ENCODE measurements at regions not wholly inside any gene's neighbourhood (a gene's known extent, or its start where the extent isn't known, plus 50 kb on each side); places are given as distances from the start of the nearest gene placed in this dataset.

DNA sequence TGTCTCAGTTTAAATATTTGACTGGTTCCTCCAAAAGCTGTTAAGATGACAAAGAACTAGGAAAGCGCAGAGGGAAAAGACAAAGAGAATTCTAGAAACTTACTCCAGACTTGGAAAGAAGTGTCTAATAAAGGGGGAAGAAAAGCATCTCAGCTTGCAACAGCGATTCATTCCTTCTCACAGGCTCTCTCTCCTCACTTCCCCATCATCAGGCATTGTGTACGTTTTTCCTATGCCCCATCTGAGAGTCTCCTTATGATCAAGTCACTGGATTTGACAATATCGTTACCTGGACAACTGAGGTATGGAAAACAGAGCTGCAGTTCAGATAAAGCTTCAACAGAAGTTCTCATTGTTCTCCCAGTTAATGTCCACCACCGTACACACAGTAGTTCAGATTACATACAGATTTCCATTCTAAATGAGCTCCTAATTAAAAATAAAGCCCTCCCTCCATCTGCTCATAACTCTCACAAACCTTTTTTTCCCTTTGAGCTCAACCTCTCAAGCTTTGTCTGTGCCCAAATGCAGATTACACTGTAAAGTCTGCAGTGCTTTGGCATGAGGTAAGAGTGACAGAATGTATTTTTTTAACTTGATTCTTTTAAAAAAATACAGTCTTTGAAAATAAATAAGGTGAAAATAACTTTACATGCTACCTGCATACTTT lies 254.4 kb upstream of the THBS1 start:
- FAIRE-seq = no peak

DNA sequence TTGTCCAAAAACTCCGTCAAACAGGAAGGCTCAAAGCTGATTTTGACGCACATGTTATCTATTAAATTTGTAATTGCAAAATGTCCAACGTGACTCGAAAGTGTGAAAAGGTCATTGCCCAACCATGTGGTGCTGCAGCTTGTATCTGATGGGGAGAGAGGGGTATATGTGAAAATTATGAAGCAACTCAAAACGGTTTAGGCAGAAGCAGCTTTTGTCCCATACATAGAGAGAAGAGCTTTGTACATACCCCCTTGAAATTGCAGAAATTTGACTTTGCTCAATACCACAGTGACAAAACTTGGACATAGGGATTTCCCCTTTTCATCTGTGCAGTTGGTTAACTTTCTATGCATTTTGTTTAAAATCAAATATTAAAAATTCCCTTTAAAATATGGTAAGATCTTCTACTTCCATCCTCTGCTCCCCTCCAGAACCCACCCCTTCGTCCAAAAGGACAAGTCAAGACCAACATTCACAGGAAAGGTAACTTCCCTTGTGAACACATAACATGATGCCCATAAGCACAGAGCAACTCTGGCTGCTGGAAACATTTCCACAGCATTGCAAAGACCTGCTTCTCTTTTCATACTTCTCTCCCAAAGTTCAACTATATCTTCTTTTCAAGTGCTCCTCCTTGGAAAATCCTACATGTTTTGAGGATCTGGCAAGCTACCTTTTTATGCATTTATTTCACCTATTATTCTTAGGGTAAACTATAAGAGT lies 253.7 kb upstream of the THBS1 start:
- no peak for FAIRE-seq

DNA sequence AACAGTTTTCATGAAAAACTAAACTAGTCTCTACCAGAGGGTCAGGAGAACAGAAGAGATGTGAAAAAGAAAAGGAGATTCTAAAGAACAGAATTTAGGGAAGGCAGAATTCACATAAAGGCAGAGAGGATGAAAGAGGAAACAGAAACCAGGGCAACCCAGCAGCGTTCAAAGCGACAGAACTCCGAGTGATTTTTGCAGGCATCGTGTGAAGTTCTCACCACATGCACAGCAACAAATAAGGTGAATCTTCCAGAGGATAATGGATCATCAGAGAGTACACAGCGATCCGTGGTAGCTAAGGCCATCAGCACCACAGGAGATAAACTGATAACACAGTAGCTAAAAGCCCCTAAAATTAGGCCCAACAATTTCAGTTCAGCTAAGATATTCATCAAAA lies 250.8 kb upstream of the THBS1 start:
- no peak for FAIRE-seq

DNA sequence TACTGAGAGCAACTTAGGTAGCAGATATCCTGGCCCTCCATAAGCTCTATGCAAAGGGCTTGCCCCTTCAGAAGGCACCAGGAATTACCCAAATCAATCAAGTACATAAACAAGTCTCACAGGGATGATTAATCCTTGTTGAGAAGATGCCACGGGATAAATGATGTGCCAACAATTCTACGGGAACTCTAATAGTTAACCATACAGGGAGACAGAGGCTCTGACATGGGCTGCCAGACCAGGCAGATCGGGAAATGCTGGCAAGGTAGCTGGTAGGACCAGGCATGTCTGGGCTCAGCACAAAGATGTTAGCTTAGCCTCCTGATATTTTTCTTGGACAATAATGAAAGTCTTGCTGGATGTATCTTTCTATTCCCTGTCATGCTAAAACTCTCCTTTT lies 249.3 kb upstream of the THBS1 start:
- no peak for FAIRE-seq

DNA sequence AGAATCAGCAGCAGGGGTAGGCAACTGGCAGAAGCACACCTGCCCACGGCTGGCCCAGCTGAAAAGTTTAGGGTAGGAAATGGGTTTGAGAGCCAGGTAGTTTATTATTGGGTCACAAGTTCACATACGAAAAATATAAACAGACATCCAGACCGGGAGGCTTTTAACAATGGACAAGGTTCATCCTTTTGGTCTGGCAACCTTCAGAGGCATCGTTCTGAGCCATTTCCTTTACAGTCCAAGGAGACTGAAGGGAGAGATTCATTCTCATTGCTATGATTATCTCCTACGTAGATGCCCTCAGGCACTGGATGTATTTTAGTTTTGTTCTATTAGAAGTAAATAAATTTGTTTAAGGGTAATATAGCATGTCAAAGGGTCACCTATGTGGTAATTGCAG lies 248.0 kb upstream of the THBS1 start:
- no peak for FAIRE-seq

DNA sequence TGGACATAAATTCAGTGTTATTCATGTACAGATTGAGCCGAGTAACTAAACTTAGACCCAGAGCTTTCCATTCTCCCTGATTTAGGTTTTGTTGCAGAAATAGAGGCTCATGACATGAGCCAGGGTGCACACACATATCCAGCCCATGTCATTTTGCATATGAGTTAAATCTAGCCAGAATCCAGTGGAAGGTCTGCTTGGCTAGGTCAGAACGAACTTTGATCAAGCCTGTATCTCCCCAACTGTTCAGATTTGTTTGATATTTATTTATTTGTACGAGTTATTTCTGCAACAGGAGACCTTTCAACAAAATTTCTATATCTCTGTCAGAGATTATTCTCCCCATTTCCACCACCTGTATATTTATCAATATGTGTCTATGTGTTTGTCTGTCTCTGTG lies 247.5 kb upstream of the THBS1 start:
- no peak for FAIRE-seq

DNA sequence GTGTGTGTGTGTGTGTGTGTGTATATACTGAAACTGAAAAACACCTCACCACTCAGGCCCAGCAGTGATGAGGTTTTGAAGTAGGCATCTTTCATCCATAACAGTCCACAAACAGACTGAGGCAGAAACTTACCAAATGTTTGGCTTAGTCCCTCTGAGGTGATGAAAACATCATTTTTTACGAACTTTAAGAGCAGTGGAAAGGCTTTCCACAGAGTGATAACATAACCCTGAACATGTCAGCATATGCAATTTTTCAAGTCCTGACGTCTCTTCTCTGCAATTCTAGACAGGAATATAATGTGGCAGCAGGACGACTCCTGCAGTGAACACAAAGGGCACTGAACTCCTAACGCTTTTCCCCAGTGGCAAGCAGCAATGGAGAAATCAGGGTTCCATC lies 247.0 kb upstream of the THBS1 start:
- no peak for FAIRE-seq

DNA sequence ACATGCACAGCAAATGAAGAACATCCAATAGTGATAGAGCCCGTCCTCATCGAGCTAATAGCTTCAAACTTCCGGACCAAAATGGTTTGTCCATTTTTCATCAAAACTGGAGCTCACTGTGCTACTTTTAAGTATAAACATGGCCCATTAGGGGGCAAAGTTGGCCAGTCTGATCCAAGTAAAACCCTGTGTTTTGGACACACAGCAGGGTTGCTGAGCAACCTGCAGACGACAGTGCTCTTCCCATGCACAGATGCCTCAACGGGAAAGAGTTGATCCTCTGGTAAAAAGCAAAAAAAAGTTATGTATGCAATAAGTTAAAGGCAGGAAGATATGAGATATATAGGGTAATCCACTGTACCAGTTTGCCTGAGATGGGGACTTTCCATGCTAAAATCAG lies 244.0 kb upstream of the THBS1 start:
- no peak for FAIRE-seq

DNA sequence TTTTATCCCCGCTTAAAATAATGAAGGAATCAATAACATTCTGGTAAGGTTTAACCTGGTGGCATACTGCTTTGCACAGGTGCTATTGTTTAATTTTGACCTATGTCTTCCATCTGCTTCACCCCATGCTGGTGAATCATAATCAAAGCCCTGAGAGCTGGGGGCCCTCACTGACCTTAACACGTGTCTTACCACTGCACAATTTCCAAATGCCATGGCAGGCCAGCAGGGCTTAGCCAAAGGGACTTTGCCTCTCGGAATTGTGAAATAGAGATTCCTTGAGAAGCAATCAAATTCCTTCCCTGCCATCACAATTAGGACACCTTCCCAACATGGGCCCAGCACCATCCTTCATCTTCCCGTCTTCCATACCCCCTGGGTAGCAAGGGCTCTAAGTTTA lies 242.6 kb upstream of the THBS1 start:
- no peak for FAIRE-seq

DNA sequence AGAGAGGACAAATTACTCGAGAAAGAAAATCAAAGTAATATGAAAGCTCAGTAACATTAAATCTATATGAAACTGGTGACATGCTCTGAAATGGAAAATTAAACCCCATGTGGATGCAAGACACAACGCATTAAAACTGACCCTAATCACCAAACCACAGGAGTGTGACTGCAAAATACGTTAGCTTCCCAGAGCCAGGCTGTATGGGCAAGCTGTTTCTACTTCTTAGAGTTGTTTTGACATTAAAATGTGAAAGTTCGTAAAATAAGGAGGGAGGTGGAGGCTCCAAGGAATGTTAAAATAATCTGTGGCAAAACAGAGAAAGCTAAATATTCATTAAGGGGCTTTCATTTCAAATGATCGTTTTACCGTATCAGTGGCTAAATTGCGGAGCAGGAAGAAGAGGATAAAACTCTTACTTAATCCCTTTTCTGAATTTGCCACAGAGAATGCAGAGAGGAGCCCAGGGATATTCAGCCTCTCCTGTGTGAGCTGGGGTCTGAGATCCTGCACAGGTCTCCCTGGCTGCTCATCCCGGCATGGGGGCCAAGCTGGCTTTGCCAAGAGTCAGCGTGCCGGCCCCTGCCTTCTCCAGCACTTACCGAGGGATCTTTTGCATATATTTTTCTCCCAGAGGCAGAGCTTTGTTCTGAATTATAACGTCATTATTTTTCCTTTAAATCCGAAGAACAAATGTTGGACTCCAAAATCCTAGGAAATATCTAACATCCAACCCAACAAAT lies 239.8 kb upstream of the THBS1 start:
- no peak for FAIRE-seq

DNA sequence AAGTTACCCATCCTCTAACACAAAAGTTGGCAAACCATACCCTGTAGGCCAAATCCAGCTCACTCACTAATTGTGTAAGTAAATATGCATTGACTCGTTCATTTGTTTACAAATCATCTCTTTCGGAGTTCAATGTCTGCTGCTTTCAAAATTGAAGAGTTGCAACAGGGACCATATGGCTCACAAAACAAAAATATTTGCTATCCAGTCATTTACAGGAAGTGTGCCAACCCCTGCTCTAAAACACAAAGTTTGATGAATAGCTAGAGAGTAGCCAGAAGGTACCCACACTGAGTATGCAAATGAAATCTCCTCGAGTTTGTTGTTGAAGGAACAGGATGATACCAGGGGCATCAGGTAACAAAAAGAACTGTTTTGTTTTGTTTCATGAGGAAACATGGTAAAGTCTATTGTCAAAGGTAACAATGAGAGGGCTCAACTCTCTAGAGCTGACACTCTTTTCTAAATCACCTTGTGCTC lies 236.2 kb upstream of the THBS1 start:
- no peak for FAIRE-seq

DNA sequence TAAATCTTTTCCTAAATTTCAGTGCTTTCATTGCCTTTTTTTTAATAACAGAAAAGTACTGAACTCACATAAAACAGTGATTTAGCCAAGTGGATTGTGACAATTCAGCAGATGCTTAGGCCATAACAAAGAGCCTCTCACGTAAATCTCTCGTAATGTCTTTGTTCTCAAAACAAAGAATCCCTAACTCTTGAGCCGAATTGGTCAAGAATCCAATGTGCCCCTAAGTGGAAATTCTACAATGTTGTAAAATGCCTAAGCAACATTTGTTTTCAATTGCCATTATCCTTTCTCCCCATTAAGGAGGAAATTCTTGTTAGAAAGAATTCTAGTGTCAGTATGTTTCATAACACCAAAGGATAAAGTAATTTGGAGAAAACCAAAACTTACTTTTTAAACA lies 235.7 kb upstream of the THBS1 start:
- no peak for FAIRE-seq

DNA sequence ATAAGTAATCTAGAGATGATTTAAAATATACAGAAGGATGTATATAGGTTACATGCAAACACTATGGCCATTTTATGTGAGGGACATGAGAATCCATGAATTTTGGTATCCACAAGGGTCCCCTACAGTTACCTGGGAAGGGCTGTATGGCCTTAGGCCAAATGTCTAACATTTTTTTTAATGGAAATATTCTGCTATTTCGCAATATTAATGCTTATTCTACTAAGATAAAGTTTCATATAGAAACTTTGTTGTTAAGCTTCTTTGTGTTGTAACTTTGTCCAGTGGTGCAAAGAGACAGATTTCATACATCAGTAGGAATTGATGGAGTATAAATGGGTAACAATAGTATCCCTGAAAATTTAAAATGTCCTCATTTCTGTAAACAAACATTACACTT lies 233.4 kb upstream of the THBS1 start:
- FAIRE-seq = no peak

DNA sequence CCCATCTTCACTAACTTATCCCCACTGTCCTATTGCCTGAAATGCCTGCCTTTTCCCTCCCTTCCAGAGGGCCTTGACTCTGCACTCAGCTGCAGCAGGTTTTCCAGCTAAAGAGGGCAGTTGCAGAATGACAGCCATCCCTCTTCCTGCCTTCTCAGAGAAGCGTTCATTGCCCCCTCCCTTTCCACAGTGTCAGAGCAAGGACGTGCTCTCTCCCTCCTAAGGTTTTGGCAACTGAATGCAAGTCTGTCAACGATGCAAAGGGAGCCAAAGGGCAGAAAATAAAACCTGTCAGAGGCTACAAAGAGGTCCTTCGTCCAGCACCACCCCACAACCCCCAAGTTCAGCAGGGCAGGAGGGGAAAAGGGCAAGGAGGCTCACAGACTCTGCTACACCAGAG lies 230.1 kb upstream of the THBS1 start:
- FAIRE-seq = no peak

DNA sequence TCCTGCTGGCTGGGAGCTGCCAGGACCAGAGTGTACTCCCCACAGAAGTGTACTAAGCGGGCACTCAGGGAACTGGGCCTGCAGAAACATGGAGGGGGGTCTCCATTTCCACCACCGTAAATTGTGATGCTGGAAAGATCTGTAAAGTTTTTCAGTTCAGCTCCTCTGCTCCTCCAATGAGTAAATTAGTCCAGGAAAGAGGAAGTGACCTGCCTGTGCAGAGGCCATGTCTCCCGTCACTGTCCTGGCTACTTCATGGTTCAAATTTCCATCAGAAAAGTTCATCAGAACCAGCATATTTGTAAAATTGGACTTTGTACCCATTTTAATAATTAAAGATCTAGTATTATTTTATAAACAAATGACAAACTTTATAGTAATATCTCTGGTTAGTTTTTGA lies 226.7 kb upstream of the THBS1 start:
- no peak for FAIRE-seq

DNA sequence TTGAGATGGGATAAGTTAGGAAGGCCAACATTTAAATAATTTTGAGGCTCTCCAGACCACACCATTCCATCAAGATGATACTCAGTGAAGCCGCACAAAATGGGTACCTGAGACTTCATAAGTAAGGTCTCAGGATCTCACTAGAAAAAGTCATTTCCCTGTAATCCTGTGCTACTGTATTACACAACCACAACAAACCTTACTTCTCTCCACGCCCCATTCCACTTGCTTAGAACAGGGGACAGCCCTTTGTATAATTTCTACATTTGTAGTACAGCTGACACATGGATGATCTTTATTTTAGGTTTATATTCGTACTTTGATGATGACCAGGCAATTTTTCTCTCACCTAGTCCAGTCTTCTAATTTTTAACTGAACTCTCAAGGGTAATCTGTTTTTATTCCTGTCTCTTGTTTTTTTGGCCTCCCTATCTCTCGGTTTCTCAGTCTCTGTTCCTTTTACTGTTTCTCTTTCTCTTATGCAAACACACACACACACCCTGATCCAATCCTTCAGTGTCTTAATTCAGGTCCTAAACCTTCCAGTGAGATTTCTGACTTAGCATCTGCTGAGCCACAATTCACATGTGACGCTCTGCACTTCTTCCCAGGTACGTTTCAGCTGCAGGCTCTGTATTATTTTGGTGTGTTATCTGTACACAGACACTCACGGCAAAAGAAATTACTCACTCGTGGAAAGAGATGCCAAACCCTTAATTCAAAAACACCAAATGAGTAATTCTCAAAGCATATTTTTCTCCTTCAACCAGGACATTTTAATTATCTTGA lies 223.2 kb upstream of the THBS1 start:
- FAIRE-seq = no peak

DNA sequence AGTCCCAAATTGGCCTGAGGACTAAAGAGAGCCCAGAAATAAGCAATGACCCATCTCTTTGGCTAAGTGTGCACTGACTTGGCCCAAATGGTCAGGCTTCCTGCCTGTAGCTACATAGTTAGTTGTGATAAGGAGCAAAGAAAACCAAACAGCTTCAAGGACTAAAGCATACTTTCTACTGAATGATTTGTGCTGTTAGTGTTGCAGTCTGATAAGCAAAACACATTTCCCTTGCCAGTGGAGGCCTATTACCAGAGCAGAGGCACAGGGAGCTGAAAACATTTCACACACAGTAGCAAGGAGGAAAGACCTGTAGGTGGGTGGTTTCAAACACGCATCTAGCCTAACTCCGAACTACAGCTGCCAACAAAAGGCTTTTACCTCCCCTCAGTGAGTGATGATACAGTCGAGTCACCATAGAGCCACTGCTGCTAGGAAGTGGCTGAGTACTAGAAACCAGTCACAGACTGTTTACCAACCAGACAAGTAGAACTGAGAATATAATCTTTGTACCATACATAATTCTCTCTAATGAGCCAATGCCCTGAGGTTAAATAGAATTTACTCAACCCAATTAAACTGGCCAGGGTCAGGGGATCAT lies 222.3 kb upstream of the THBS1 start:
- no peak for FAIRE-seq

DNA sequence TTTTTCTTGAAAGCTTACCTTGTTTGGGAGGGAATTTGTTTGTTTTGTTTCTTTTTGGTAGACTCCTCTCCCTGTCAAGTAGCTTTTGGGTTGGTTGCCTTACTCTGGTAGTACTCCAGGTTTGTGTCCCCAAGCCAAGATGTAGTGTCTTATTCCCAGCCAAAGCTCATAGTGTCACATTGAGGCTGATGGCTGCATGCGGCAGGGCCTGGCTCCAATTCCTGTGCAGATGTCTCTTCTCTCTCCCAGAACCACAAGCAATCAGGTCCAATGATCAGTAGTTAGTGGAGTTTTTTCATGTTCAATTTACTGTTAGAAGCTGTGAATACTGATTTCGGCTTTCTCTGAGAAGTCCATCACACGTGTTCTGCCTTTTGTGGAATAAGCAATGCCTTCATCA lies 221.1 kb upstream of the THBS1 start:
- no peak for FAIRE-seq

DNA sequence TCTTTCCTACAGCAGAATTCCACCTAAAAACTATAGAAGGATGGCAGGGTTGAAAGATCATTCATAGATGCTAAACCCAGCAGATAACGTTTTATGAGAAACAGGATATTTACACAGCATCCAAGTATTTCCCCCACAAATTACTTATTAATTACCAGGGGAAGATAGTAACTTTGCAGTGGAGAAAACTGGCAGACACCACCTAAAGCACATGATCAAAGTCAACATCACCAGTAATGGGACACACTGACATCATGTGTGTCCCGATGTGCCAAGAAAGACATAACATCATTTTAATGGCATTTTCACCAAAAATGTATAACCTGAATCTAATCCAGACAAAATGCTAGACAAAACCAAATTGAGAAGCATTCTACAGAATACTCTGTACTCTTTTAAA lies 220.4 kb upstream of the THBS1 start:
- FAIRE-seq = no peak

DNA sequence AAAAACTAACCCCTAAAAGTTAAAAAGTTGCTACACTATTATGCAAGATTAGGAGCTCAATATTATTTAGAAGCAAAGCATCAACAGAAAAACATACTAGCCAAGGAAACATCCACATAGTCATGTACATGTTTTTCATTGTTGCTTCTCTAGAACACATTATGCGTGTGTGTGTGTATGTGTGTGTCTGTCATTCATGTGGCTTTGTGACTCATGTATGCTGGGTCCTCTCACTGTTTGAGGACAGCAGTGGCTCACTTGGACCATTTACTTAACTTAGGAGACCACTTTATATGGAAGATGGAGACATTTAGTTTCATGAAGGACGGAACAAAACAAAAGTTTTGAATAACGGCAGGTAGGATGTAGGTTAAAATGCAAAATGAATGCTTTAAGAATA lies 219.4 kb upstream of the THBS1 start:
- no peak for FAIRE-seq

DNA sequence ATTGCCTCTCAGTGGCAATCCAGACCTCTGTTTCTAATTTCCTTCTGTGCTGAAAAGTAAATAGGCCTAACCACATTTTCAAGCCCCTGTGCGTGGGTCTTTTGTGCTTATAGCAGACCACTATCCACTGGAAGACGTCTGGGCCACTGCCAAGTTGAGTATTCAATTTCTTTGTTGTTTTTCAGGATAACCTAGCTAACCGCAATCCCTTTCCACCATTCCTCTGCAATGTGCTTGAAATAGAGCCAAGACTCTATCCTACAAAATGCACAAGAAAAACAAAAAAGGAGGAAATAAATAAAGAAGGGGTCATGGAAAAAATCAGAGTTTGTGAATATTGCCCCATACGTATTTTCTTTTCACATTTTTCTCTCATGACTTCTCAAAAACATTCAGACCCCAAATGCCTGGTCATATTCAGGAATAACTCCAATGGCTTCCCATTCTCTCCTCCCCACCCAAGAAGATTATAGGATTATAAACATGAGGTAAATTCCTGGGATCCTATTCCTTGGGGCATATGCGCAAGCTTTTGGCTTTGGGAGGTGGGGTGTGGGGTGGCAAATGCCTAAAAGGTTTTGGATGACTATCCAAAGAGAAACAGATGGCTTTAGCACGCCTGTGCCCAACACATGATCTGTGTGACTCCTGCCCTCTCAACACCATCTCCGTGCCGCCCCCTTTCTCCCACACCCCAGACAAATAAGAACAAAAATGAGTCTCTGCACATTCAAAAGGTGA lies 217.9 kb upstream of the THBS1 start:
- FAIRE-seq = no peak
